T-helper 2 cell treated with Interferon-gamma antibody and Interleukin-4, amounts not matched to agents 100 ng/mL and 5 ng/mL, for 36 hours (primary cell): ENCODE measurements at regions not wholly inside any gene's neighbourhood (a gene's known extent, or its start where the extent isn't known, plus 50 kb on each side); places are given as distances from the start of the nearest gene placed in this dataset.
"Not testable (repeated sequence)": the region's sequence is repeated elsewhere in the genome, so short reads cannot be mapped to it uniquely, and the experiment has no call there.

Source experiments
- intact Hi-C: fragments of 100-400 bp; cut with micrococcal nuclease; formaldehyde crosslinking; loops from one replicate; pipeline ENCODE4 v1.15.1; 2023

- intact Hi-C loops, result no loop called here
Measured at GRCh38 chr2:180609626-180610340, 370.6 kb upstream of the UBE2E3 start.

GRCh38 chr2:180607514-180608049 lies 372.8 kb upstream of the UBE2E3 start:
- intact Hi-C loops, result no loop called here

GRCh38 chr2:180604077-180604476 lies 376.3 kb upstream of the UBE2E3 start:
- intact Hi-C loops, result loop anchor here (2.0 kb wide), 1 partner anchor 455 kb away; no protein-coding TSS in a partner anchor

- intact Hi-C loops, result no loop called here
Measured at GRCh38 chr2:180601016-180601415, 379.4 kb upstream of the UBE2E3 start.

GRCh38 chr2:180599804-180600203 lies 380.6 kb upstream of the UBE2E3 start:
- intact Hi-C loops, result no loop called here

GRCh38 chr2:180597179-180597578 lies 383.2 kb upstream of the UBE2E3 start:
- intact Hi-C loops, result no loop called here

- intact Hi-C loops, result no loop called here
Measured at GRCh38 chr2:180596453-180596852, 384.0 kb upstream of the UBE2E3 start.

GRCh38 chr2:180591947-180592346 lies 388.5 kb upstream of the UBE2E3 start:
- intact Hi-C loops, result no loop called here

GRCh38 chr2:180591093-180591781 lies 389.2 kb upstream of the UBE2E3 start:
- intact Hi-C loops, result not testable (repeated sequence)

- intact Hi-C loops, result no loop called here
Measured at GRCh38 chr2:180583441-180584140, 396.8 kb upstream of the UBE2E3 start.

- intact Hi-C loops, result no loop called here
Measured at GRCh38 chr2:180579388-180579787, 401.0 kb upstream of the UBE2E3 start.

GRCh38 chr2:180578441-180578840 lies 402.0 kb upstream of the UBE2E3 start:
- intact Hi-C loops, result no loop called here

- intact Hi-C loops, result no loop called here
Measured at GRCh38 chr2:180577567-180577966, 402.8 kb upstream of the UBE2E3 start.

- intact Hi-C loops, result no loop called here
Measured at GRCh38 chr2:180573951-180574350, 406.5 kb upstream of the UBE2E3 start.

GRCh38 chr2:180572346-180572745 lies 408.1 kb upstream of the UBE2E3 start:
- intact Hi-C loops, result no loop called here

- intact Hi-C loops, result no loop called here
Measured at GRCh38 chr2:180571559-180571958, 408.8 kb upstream of the UBE2E3 start.

GRCh38 chr2:180570864-180571263 lies 409.5 kb upstream of the UBE2E3 start:
- intact Hi-C loops, result no loop called here

GRCh38 chr2:180564051-180564450 lies 416.4 kb upstream of the UBE2E3 start:
- intact Hi-C loops, result no loop called here

- intact Hi-C loops, result no loop called here
Measured at GRCh38 chr2:180562378-180562777, 418.0 kb upstream of the UBE2E3 start.

GRCh38 chr2:180559771-180560170 lies 420.6 kb upstream of the UBE2E3 start:
- intact Hi-C loops, result no loop called here

GRCh38 chr2:180559038-180559437 lies 421.4 kb upstream of the UBE2E3 start:
- intact Hi-C loops, result no loop called here

GRCh38 chr2:180555391-180555965 lies 424.9 kb upstream of the UBE2E3 start:
- intact Hi-C loops, result no loop called here
